WTC11 (cell line): ENCODE measurements at regions not wholly inside any gene's neighbourhood (a gene's known extent, or its start where the extent isn't known, plus 50 kb on each side); places are given as distances from the start of the nearest gene placed in this dataset.

Experiments
- ATAC-seq: fragments of 200-7000 bp; cut with Tn5 transposase; 2 replicates; pipeline ENCODE4 v1.10.0; 2021; ENCODE audit warnings: mild to moderate bottlenecking, moderate library complexity
- CTCF ChIA-PET: fragments of 300-600 bp; sonication (Branson Sonifier 250); formaldehyde crosslinking; loops from one replicate; lab custom pipeline; 2021; ENCODE audit warnings: antibody characterized with exemption; lab: Charles Lee
- POLR2A ChIA-PET: fragments of 350-600 bp; sonication (Branson Sonifier 250); formaldehyde crosslinking; loops from one replicate; lab custom pipeline; 2021; ENCODE audit warnings: antibody characterized with exemption; lab: Charles Lee
- DNase-seq: peaks from one replicate; pipeline ENCODE4 v3.0.0; 2021; ENCODE audit warnings: low spot score
- H3K27ac Mint-ChIP-seq: 2 replicates; pipeline ENCODE4 v1.8.0; 2021; ENCODE audit warnings: mixed read lengths
- H3K27me3 Mint-ChIP-seq: 2 replicates; pipeline ENCODE4 v1.8.0; 2021; ENCODE audit warnings: low read depth, mild to moderate bottlenecking, moderate library complexity, mixed read lengths
- H3K36me3 Mint-ChIP-seq: 2 replicates; pipeline ENCODE4 v1.8.0; 2021; ENCODE audit warnings: mixed read lengths
- H3K4me1 Mint-ChIP-seq: 2 replicates; pipeline ENCODE4 v1.8.0; 2022; ENCODE audit warnings: mixed read lengths
- H3K4me3 Mint-ChIP-seq: 2 replicates; pipeline ENCODE4 v1.8.0; 2021; ENCODE audit warnings: mild to moderate bottlenecking, moderate library complexity, mixed read lengths
- H3K9me3 Mint-ChIP-seq: 2 replicates; pipeline ENCODE4 v1.8.0; 2021; ENCODE audit warnings: mixed read lengths
- ATF6 ChIP-seq: sonication (generic); formaldehyde crosslinking; IDR thresholded peaks from 2 replicates; pipeline ENCODE4 v1.8.1; 2023; ENCODE audit warnings: mild to moderate bottlenecking, missing genetic modification reagents
- CDX4 ChIP-seq: fragments of 250-450 bp; sonication (Bioruptor Pico); IDR thresholded peaks from 2 replicates; pipeline ENCODE4 v1.9.0; 2021; ENCODE audit warnings: moderate library complexity, mild to moderate bottlenecking, inconsistent platforms, borderline replicate concordance
- CTCF ChIP-seq: fragments of 200-600 bp; IDR thresholded peaks from 2 replicates; pipeline ENCODE4 v1.8.0; 2022; ENCODE audit warnings: antibody characterized with exemption
- EMX1 ChIP-seq: fragments of 250-450 bp; sonication (Bioruptor Pico); IDR thresholded peaks from 2 replicates; pipeline ENCODE4 v1.8.0; 2021; ENCODE audit warnings: mild to moderate bottlenecking
- ETV6 ChIP-seq: sonication (generic); formaldehyde crosslinking; IDR thresholded peaks from 2 replicates; pipeline ENCODE4 v1.8.1; 2022; ENCODE audit warnings: mild to moderate bottlenecking, missing genetic modification reagents
- FOXJ3 ChIP-seq: sonication (generic); formaldehyde crosslinking; IDR thresholded peaks from 2 replicates; pipeline ENCODE4 v1.9.0; 2021; ENCODE audit warnings: missing genetic modification reagents, mild to moderate bottlenecking, borderline replicate concordance
- FOXK1 ChIP-seq: sonication (generic); formaldehyde crosslinking; IDR thresholded peaks from 2 replicates; pipeline ENCODE4 v1.8.0; 2022; ENCODE audit warnings: mild to moderate bottlenecking, moderate library complexity, missing genetic modification reagents
- IRF2 ChIP-seq: sonication (generic); formaldehyde crosslinking; IDR thresholded peaks from 2 replicates; pipeline ENCODE4 v1.8.0; 2022; ENCODE audit warnings: low read depth, missing genetic modification reagents, borderline replicate concordance
- JUN ChIP-seq: sonication (generic); formaldehyde crosslinking; IDR thresholded peaks from 2 replicates; pipeline ENCODE4 v1.8.0; 2023; ENCODE audit warnings: mild to moderate bottlenecking, missing genetic modification reagents
- KAT7 ChIP-seq: sonication (generic); formaldehyde crosslinking; IDR thresholded peaks from 2 replicates; pipeline ENCODE4 v1.8.1; 2023; ENCODE audit warnings: missing genetic modification reagents, mild to moderate bottlenecking, borderline replicate concordance
- MAX ChIP-seq: sonication (generic); formaldehyde crosslinking; IDR thresholded peaks from 2 replicates; pipeline ENCODE4 v1.8.0; 2022; ENCODE audit warnings: mild to moderate bottlenecking, missing genetic modification reagents
- MLX ChIP-seq: sonication (generic); formaldehyde crosslinking; IDR thresholded peaks from 2 replicates; pipeline ENCODE4 v1.8.1; 2023; ENCODE audit warnings: mild to moderate bottlenecking, missing genetic modification reagents, moderate library complexity
- NR1H2 ChIP-seq: sonication (generic); formaldehyde crosslinking; IDR thresholded peaks from 2 replicates; pipeline ENCODE4 v1.9.0; 2021; ENCODE audit warnings: mild to moderate bottlenecking, moderate library complexity, missing genetic modification reagents
- PREB ChIP-seq: sonication (generic); formaldehyde crosslinking; IDR thresholded peaks from 2 replicates; pipeline ENCODE4 v1.8.1; 2022; ENCODE audit warnings: mild to moderate bottlenecking, missing genetic modification reagents, moderate library complexity, borderline replicate concordance
- PRRX2 ChIP-seq: fragments of 250-450 bp; sonication (Bioruptor Pico); IDR thresholded peaks from 2 replicates; pipeline ENCODE4 v1.8.0; 2021; ENCODE audit warnings: mild to moderate bottlenecking
- RORB ChIP-seq: fragments of 250-450 bp; sonication (Bioruptor Pico); IDR thresholded peaks from 2 replicates; pipeline ENCODE4 v1.9.0; 2021; ENCODE audit warnings: mild to moderate bottlenecking
- SMAD3 ChIP-seq: sonication (generic); formaldehyde crosslinking; IDR thresholded peaks from 2 replicates; pipeline ENCODE4 v1.8.0; 2022; ENCODE audit warnings: missing genetic modification reagents, mild to moderate bottlenecking, borderline replicate concordance
- TCF7 ChIP-seq: sonication (generic); formaldehyde crosslinking; IDR thresholded peaks from 2 replicates; pipeline ENCODE4 v1.8.0; 2022; ENCODE audit warnings: mild to moderate bottlenecking, low read depth, missing genetic modification reagents, moderate library complexity
- ZBTB21 ChIP-seq: sonication (generic); formaldehyde crosslinking; IDR thresholded peaks from 2 replicates; pipeline ENCODE4 v1.8.1; 2023; ENCODE audit warnings: mild to moderate bottlenecking, missing genetic modification reagents, borderline replicate concordance
- ZNF317 ChIP-seq: sonication (generic); formaldehyde crosslinking; IDR thresholded peaks from 2 replicates; pipeline ENCODE4 v1.8.1; 2023; ENCODE audit warnings: low read depth, mild to moderate bottlenecking, moderate library complexity, missing genetic modification reagents, borderline replicate concordance
- TF ChIP-seq, protein P1 (sequence below): fragments of 250-450 bp; sonication (Bioruptor Pico); conservative IDR thresholded peaks from 2 replicates; pipeline ENCODE4 v1.9.0; 2021; ENCODE audit warnings: mild to moderate bottlenecking
- TF ChIP-seq, protein P2 (sequence below): sonication (generic); formaldehyde crosslinking; IDR thresholded peaks from 2 replicates; pipeline ENCODE4 v1.8.0; 2023; ENCODE audit warnings: mild to moderate bottlenecking, missing genetic modification reagents
- TF ChIP-seq, protein P3 (sequence below): sonication (generic); formaldehyde crosslinking; IDR thresholded peaks from 2 replicates; pipeline ENCODE4 v1.8.1; 2023; ENCODE audit warnings: mild to moderate bottlenecking, missing genetic modification reagents

DNA sequence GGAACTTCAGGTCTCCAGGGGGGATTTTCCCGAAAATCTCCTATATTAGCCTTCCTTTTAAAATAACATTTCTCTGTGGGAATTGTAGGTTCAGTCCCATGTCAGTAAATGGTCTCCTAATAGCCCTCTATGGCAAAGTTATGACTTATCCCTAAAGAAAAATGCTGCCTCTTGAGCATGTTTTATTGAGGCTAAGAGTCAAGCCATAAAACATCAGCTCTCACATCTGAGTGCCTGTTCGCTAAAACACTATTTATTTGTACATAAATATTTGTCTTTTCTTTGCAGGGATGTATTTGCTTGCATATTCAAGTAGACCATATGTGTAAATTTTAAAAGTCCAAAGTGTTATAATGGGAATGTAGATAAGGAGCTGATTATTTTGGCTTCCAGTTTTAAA lies 160.4 kb downstream of the PRDM6 start:
- ATAC-seq = no peak
- peaks cover 15% of the 10 kb centered on the region for H3K9me3 Mint-ChIP-seq
- no peak overlapping the region for H3K4me3 Mint-ChIP-seq
- no peaks in the 10 kb centered on the region for H3K36me3 Mint-ChIP-seq
- DNase-seq = no peak
- ChIA-PET POLR2A (interaction anchor here (0.6 kb wide), 1 partner anchor 482 kb away, joined by 3 read pairs; no protein-coding TSS in a partner anchor), CTCF (no interaction called here)
- TF ChIP-seq, protein P1, sequence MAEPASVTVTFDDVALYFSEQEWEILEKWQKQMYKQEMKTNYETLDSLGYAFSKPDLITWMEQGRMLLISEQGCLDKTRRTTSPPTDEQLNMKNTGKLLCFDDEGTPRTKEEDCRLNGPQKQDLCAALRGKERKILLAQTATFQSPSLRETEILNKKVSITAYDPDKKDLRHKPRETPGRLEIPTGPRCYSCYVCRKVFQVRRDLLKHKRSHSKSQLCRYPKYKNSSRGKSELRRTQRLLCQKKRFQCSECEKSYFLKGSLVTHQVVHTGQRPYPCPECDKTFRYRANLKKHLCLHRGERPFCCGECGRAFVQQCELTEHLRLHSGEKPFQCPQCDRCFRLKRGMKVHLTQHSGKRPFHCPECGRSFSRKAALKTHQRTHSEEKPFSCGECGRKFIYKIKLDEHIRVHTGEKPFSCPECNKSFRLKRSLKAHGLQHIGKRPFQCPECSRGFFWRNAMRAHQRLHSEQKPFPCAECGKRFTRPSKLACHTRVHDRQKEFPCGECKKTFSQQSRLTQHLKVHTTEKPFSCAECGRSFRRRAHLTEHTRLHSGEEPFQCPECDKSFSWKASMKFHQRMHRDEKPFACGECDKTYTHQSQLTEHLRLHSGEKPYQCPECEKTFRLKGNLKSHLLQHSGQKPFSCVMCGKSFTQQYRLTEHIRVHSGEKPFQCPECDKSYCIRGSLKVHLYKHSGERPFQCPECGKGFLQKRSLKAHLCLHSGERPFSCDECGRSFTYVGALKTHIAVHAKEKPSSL (CRISPR knock-in tag) = no peak
- TF ChIP-seq ATF6 = no peak
- no peak for TF ChIP-seq ETV6 (CRISPR knock-in tag)
- no peak for TF ChIP-seq CDX4 (CRISPR knock-in tag)
- TF ChIP-seq NR1H2 (CRISPR knock-in tag) = no peak
- no peak for TF ChIP-seq KAT7 (CRISPR knock-in tag)
- TF ChIP-seq, protein P2, sequence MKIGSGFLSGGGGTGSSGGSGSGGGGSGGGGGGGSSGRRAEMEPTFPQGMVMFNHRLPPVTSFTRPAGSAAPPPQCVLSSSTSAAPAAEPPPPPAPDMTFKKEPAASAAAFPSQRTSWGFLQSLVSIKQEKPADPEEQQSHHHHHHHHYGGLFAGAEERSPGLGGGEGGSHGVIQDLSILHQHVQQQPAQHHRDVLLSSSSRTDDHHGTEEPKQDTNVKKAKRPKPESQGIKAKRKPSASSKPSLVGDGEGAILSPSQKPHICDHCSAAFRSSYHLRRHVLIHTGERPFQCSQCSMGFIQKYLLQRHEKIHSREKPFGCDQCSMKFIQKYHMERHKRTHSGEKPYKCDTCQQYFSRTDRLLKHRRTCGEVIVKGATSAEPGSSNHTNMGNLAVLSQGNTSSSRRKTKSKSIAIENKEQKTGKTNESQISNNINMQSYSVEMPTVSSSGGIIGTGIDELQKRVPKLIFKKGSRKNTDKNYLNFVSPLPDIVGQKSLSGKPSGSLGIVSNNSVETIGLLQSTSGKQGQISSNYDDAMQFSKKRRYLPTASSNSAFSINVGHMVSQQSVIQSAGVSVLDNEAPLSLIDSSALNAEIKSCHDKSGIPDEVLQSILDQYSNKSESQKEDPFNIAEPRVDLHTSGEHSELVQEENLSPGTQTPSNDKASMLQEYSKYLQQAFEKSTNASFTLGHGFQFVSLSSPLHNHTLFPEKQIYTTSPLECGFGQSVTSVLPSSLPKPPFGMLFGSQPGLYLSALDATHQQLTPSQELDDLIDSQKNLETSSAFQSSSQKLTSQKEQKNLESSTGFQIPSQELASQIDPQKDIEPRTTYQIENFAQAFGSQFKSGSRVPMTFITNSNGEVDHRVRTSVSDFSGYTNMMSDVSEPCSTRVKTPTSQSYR (CRISPR knock-in tag) = no peak
- no peak for TF ChIP-seq ZNF317 (CRISPR knock-in tag)
- TF ChIP-seq CTCF = no peak
- TF ChIP-seq EMX1 = no peak
- no peak overlapping the region for H3K27ac Mint-ChIP-seq
- no peaks in the 10 kb centered on the region for H3K27me3 Mint-ChIP-seq
- peaks cover 10% of the 10 kb centered on the region for H3K4me1 Mint-ChIP-seq

- Mint-ChIP-seq H3K27ac (no peak overlapping the region), H3K9me3 (peaks cover 20% of the 10 kb centered on the region), H3K4me1 (peaks cover 34% of the 10 kb centered on the region), H3K36me3 (peaks cover 16% of the 10 kb centered on the region), H3K27me3 (no peaks in the 10 kb centered on the region), H3K4me3 (no peak overlapping the region)
- POLR2A ChIA-PET = no interaction called here
- CTCF ChIA-PET = interaction anchor here (1.3 kb wide), 1 partner anchor 730 kb away, joined by 3 read pairs; no protein-coding TSS in a partner anchor
- no peak for DNase-seq
- no peak for ATAC-seq
- TF ChIP-seq TCF7 (CRISPR knock-in tag) (no peak), EMX1 (no peak), ZBTB21 (CRISPR knock-in tag) (no peak), ZNF317 (CRISPR knock-in tag) (no peak), PREB (CRISPR knock-in tag) (no peak), JUN (CRISPR knock-in tag) (no peak), MLX (CRISPR knock-in tag) (no peak), SMAD3 (CRISPR knock-in tag) (no peak), IRF2 (CRISPR knock-in tag) (no peak), MAX (CRISPR knock-in tag) (no peak), FOXJ3 (CRISPR knock-in tag) (no peak), PRRX2 (no peak), RORB (CRISPR knock-in tag) (no peak), FOXK1 (CRISPR knock-in tag) (no peak)
- TF ChIP-seq, protein P3, sequence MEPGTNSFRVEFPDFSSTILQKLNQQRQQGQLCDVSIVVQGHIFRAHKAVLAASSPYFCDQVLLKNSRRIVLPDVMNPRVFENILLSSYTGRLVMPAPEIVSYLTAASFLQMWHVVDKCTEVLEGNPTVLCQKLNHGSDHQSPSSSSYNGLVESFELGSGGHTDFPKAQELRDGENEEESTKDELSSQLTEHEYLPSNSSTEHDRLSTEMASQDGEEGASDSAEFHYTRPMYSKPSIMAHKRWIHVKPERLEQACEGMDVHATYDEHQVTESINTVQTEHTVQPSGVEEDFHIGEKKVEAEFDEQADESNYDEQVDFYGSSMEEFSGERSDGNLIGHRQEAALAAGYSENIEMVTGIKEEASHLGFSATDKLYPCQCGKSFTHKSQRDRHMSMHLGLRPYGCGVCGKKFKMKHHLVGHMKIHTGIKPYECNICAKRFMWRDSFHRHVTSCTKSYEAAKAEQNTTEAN (CRISPR knock-in tag) = no peak
These were observed 156.6 kb downstream of the PRDM6 start for GRCh38 chr5:123245689-123246088.
